ENCODE measurements at regions not wholly inside any gene's neighbourhood (a gene's known extent, or its start where the extent isn't known, plus 50 kb on each side); places are given as distances from the start of the nearest gene placed in this dataset.
"Not testable (repeated sequence)": the region's sequence is repeated elsewhere in the genome, so short reads cannot be mapped to it uniquely, and the experiment has no call there.

GRCh38 chr15:92733934-92734521 is 78.5 kb upstream of the FAM174B start:
- no peaks in the 10 kb centered on the region for H3K9me3 Mint-ChIP-seq (ENCODE audit: low read depth)
- peak overlapping the region; percentile 90 for H3K4me3 Mint-ChIP-seq
- no peaks in the 10 kb centered on the region for H3K27me3 Mint-ChIP-seq
- H3K4me1 Mint-ChIP-seq (ENCODE audit: low read depth), result peaks cover 15% of the 10 kb centered on the region
- peak overlapping the region; percentile 82 for H3K27ac Mint-ChIP-seq
- H3K36me3 Mint-ChIP-seq, result peaks cover 5% of the 10 kb centered on the region

- not testable (repeated sequence) for H3K36me3 Mint-ChIP-seq; H3K27ac Mint-ChIP-seq; H3K4me3 Mint-ChIP-seq; H3K4me1 Mint-ChIP-seq (ENCODE audit: low read depth); H3K9me3 Mint-ChIP-seq (ENCODE audit: low read depth); H3K27me3 Mint-ChIP-seq
Observed at GRCh38 chr15:92739246-92739645, 83.7 kb upstream of the FAM174B start.

GRCh38 chr15:92745845-92746271 is 90.3 kb upstream of the FAM174B start:
- no peaks in the 10 kb centered on the region for H3K36me3 Mint-ChIP-seq

GRCh38 chr15:92747047-92747446 is 91.5 kb upstream of the FAM174B start:
- H3K9me3 Mint-ChIP-seq (ENCODE audit: low read depth), result no peaks in the 10 kb centered on the region
- H3K4me3 Mint-ChIP-seq, result no peak overlapping the region
- no peaks in the 10 kb centered on the region for H3K4me1 Mint-ChIP-seq (ENCODE audit: low read depth)
- no peak overlapping the region for H3K27ac Mint-ChIP-seq
- H3K27me3 Mint-ChIP-seq, result peaks cover 1% of the 10 kb centered on the region
- no peaks in the 10 kb centered on the region for H3K36me3 Mint-ChIP-seq

More at GRCh38 chr15:92745845-92746271, 90.3 kb upstream of the FAM174B start:
- Mint-ChIP-seq H3K4me1 (ENCODE audit: low read depth) (no peaks in the 10 kb centered on the region), H3K4me3 (no peak overlapping the region), H3K9me3 (ENCODE audit: low read depth) (no peaks in the 10 kb centered on the region), H3K27ac (no peak overlapping the region), H3K27me3 (peaks cover 1% of the 10 kb centered on the region)

- Mint-ChIP-seq H3K27me3 (no peaks in the 10 kb centered on the region), H3K9me3 (ENCODE audit: low read depth) (no peaks in the 10 kb centered on the region), H3K27ac (no peak overlapping the region), H3K4me3 (no peak overlapping the region), H3K36me3 (no peaks in the 10 kb centered on the region), H3K4me1 (ENCODE audit: low read depth) (no peaks in the 10 kb centered on the region)
Observed at GRCh38 chr15:92749216-92749615, 93.6 kb upstream of the FAM174B start.

GRCh38 chr15:92749946-92750345 is 94.4 kb upstream of the FAM174B start:
- Mint-ChIP-seq H3K27me3 (no peaks in the 10 kb centered on the region), H3K36me3 (no peaks in the 10 kb centered on the region), H3K4me3 (no peak overlapping the region), H3K27ac (no peak overlapping the region), H3K4me1 (ENCODE audit: low read depth) (no peaks in the 10 kb centered on the region), H3K9me3 (ENCODE audit: low read depth) (no peaks in the 10 kb centered on the region)

GRCh38 chr15:92751528-92751927 is 96.0 kb upstream of the FAM174B start:
- Mint-ChIP-seq H3K27ac (no peak overlapping the region), H3K4me1 (ENCODE audit: low read depth) (no peaks in the 10 kb centered on the region), H3K27me3 (no peaks in the 10 kb centered on the region), H3K9me3 (ENCODE audit: low read depth) (no peaks in the 10 kb centered on the region), H3K4me3 (no peak overlapping the region), H3K36me3 (no peaks in the 10 kb centered on the region)

DNA sequence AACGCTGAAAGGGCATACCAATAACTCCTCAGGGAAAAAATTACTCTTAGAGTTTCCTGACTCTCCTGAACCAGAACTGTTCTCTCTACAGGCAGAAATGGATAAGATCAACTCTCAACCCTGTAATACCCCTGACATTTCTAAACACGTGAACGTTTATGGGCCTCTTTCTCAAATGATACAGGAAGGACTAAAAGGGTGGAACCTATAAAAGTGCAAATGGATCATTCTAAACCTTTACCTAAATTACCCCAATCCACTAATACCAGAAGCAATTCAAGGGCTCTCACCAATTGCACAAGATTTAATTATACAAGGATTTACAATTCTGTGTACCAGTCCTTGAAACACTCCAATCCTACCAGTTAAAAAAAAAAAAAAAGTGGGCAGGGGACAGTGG is 98.0 kb upstream of the FAM174B start:
- no peaks in the 10 kb centered on the region for H3K27me3 Mint-ChIP-seq
- no peaks in the 10 kb centered on the region for H3K36me3 Mint-ChIP-seq
- H3K9me3 Mint-ChIP-seq (ENCODE audit: low read depth), result no peaks in the 10 kb centered on the region
- H3K4me3 Mint-ChIP-seq, result no peak overlapping the region
- no peak overlapping the region for H3K27ac Mint-ChIP-seq
- no peaks in the 10 kb centered on the region for H3K4me1 Mint-ChIP-seq (ENCODE audit: low read depth)

DNA sequence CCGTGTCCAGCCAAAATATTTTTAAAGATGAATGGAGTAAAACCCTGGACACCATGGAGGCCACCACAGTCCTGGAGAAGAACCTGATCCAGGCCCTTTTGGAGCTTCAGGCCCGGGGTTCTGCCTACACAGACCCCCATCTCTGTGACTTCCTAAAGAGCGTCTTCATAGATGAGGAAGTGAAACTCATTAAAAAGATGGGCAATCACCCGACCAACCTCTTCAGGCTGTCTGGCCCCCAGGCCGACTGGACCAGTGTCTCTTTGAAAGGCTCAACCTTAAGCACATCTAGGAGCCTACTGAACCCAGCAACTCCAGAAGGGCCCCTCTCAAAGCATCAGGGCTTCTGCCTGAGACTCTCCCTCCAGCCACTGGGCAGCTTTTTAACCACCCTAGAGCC is 107.9 kb upstream of the FAM174B start:
- Mint-ChIP-seq H3K36me3 (no peaks in the 10 kb centered on the region), H3K9me3 (ENCODE audit: low read depth) (no peaks in the 10 kb centered on the region), H3K27me3 (no peaks in the 10 kb centered on the region), H3K4me1 (ENCODE audit: low read depth) (no peaks in the 10 kb centered on the region), H3K4me3 (no peak overlapping the region), H3K27ac (no peak overlapping the region)

- not testable (repeated sequence) for H3K27ac Mint-ChIP-seq; H3K27me3 Mint-ChIP-seq; H3K9me3 Mint-ChIP-seq (ENCODE audit: low read depth); H3K4me3 Mint-ChIP-seq; H3K36me3 Mint-ChIP-seq; H3K4me1 Mint-ChIP-seq (ENCODE audit: low read depth)
Observed at GRCh38 chr15:92768131-92768530, 112.6 kb upstream of the FAM174B start.

DNA sequence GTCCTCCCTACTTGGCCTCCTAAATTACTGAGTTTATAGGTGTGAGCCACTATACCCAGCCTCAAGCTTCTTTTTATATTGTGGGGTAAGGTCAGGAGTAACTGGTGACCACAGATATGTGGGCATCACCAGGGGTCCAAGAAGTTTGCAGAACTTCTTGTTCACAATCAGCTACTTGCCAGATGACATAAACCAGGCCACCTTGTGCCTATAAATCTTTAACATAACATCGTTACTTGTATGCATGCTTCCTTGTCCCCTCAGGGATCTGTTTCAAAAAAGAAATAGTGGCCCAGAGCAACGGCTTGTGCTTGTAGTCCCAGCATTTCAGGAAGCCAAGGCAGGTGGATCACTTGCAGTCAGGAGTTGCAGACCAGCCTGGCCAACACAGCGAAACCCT is 115.1 kb upstream of the FAM174B start:
- Mint-ChIP-seq H3K36me3 (no peaks in the 10 kb centered on the region), H3K9me3 (ENCODE audit: low read depth) (no peaks in the 10 kb centered on the region), H3K27me3 (no peaks in the 10 kb centered on the region), H3K4me3 (no peak overlapping the region), H3K4me1 (ENCODE audit: low read depth) (no peaks in the 10 kb centered on the region), H3K27ac (no peak overlapping the region)

DNA sequence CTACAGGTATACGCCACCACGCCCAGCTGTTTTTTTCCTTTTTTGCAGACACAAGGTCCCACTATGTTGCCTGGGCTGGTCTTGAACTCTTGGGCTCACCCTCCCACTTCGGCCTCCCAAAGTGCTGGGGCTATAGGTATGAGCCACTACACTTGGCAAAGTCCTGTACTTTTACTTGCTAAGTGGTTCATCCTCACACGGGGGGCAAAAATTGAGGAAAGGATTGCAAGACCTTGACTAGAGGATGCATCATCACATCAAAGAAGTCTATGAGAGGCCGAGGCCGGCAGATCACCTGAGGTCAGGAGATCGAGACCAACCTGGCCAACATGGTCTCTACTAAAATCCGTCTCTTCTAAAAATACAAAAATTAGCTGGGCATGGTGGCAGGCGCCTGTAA is 116.5 kb upstream of the FAM174B start:
- no peaks in the 10 kb centered on the region for H3K9me3 Mint-ChIP-seq (ENCODE audit: low read depth)
- H3K27me3 Mint-ChIP-seq, result no peaks in the 10 kb centered on the region
- H3K27ac Mint-ChIP-seq, result no peak overlapping the region
- no peak overlapping the region for H3K4me3 Mint-ChIP-seq
- H3K36me3 Mint-ChIP-seq, result no peaks in the 10 kb centered on the region
- no peaks in the 10 kb centered on the region for H3K4me1 Mint-ChIP-seq (ENCODE audit: low read depth)

- Mint-ChIP-seq H3K27me3 (no peaks in the 10 kb centered on the region), H3K36me3 (no peaks in the 10 kb centered on the region), H3K4me3 (no peak overlapping the region), H3K9me3 (ENCODE audit: low read depth) (no peaks in the 10 kb centered on the region), H3K4me1 (ENCODE audit: low read depth) (no peaks in the 10 kb centered on the region), H3K27ac (no peak overlapping the region)
Observed at GRCh38 chr15:92772626-92773244, 117.2 kb upstream of the FAM174B start.

DNA sequence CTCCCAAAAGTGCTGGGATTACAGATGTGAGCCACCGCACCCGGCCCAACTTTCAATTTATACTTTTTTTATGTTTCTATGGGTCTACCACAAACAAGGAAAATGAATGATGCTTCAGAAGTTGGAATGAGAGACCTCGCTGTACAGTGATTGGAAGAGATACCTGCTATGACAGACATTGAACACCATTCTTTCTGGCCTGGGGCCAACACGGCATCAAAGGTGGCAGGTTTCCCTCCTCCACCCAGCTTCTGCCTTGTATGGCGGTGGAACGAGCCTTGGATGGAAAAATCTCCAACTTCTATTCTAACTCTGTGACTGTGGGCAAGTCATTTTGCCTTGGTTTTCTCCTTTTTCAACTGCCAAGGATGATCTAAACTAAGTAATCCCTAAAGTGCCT is 117.8 kb upstream of the FAM174B start:
- Mint-ChIP-seq H3K4me1 (ENCODE audit: low read depth) (no peaks in the 10 kb centered on the region), H3K27ac (no peak overlapping the region), H3K36me3 (no peaks in the 10 kb centered on the region), H3K4me3 (no peak overlapping the region), H3K27me3 (no peaks in the 10 kb centered on the region), H3K9me3 (ENCODE audit: low read depth) (no peaks in the 10 kb centered on the region)

- H3K9me3 Mint-ChIP-seq (ENCODE audit: low read depth), result peaks cover 4% of the 10 kb centered on the region
- H3K4me3 Mint-ChIP-seq, result no peak overlapping the region
- H3K27me3 Mint-ChIP-seq, result no peaks in the 10 kb centered on the region
- H3K27ac Mint-ChIP-seq, result no peak overlapping the region
- peaks cover 3% of the 10 kb centered on the region for H3K36me3 Mint-ChIP-seq
- H3K4me1 Mint-ChIP-seq (ENCODE audit: low read depth), result no peaks in the 10 kb centered on the region
Observed at GRCh38 chr15:92779874-92780273, 120.2 kb upstream of the CHD2 start.

- H3K36me3 Mint-ChIP-seq, result peaks cover 3% of the 10 kb centered on the region
- H3K27ac Mint-ChIP-seq, result no peak overlapping the region
Observed at GRCh38 chr15:92780843-92781242, 119.3 kb upstream of the CHD2 start.

More at GRCh38 chr15:92780843-92781242, 119.3 kb upstream of the CHD2 start:
- H3K4me1 Mint-ChIP-seq (ENCODE audit: low read depth), result no peaks in the 10 kb centered on the region
- H3K9me3 Mint-ChIP-seq (ENCODE audit: low read depth), result peaks cover 4% of the 10 kb centered on the region
- no peak overlapping the region for H3K4me3 Mint-ChIP-seq
- no peaks in the 10 kb centered on the region for H3K27me3 Mint-ChIP-seq
